ENCODE measurements at regions not wholly inside any gene's neighbourhood (a gene's known extent, or its start where the extent isn't known, plus 50 kb on each side); places are given as distances from the start of the nearest gene placed in this dataset.

- Histone ChIP-seq H3K9me3 (ENCODE audit: insufficient read depth, low read length) (no peaks in the 10 kb centered on the region; the same call in 1 of the 2 replicates), H3K79me2 (ENCODE audit: low read length) (no peaks in the 10 kb centered on the region), H4K20me1 (ENCODE audit: insufficient read depth, low read length) (no peaks in the 10 kb centered on the region), H3K4me1 (ENCODE audit: low read length) (no peaks in the 10 kb centered on the region), H3K27ac (ENCODE audit: low read length) (no peak overlapping the region), H3K27me3 (ENCODE audit: low read depth, low read length) (peaks cover 56% of the 10 kb centered on the region), H3K4me2 (ENCODE audit: low read length) (no peak overlapping the region), H2AFZ (ENCODE audit: low read depth, low read length) (no peak overlapping the region), H3K36me3 (replicated peaks; ENCODE audit: low read depth, low read length) (no peaks in the 10 kb centered on the region), H3K9ac (ENCODE audit: low read length) (no peak overlapping the region), H3K4me3 (ENCODE audit: low read length) (no peak overlapping the region)
- TF ChIP-seq CTCF (IDR thresholded peaks at IDR 0.05; ENCODE audit: low read depth, low read length) (no peak), EZH2phosphoT487 (IDR thresholded peaks at IDR 0.05; ENCODE audit: low read depth) (no peak)
Measured at GRCh38 chr20:57884956-57885355, 175.1 kb upstream of the PMEPA1 start.

- Histone ChIP-seq H3K79me2 (ENCODE audit: low read length) (no peaks in the 10 kb centered on the region), H3K4me3 (ENCODE audit: low read length) (no peak overlapping the region), H2AFZ (ENCODE audit: low read depth, low read length) (no peak overlapping the region), H3K27ac (ENCODE audit: low read length) (no peak overlapping the region), H3K4me2 (ENCODE audit: low read length) (no peak overlapping the region), H3K9me3 (ENCODE audit: insufficient read depth, low read length) (no peaks in the 10 kb centered on the region; the same call in 1 of the 2 replicates), H3K36me3 (replicated peaks; ENCODE audit: low read depth, low read length) (no peaks in the 10 kb centered on the region), H3K9ac (ENCODE audit: low read length) (no peak overlapping the region), H3K27me3 (ENCODE audit: low read depth, low read length) (peaks cover 67% of the 10 kb centered on the region), H3K4me1 (ENCODE audit: low read length) (no peaks in the 10 kb centered on the region), H4K20me1 (ENCODE audit: insufficient read depth, low read length) (no peaks in the 10 kb centered on the region)
- TF ChIP-seq CTCF (IDR thresholded peaks at IDR 0.05; ENCODE audit: low read depth, low read length) (no peak), EZH2phosphoT487 (IDR thresholded peaks at IDR 0.05; ENCODE audit: low read depth) (no peak)
Measured at GRCh38 chr20:57883761-57884160, 173.9 kb upstream of the PMEPA1 start.

GRCh38 chr20:57883224-57883623, 173.4 kb upstream of the PMEPA1 start:
- TF ChIP-seq EZH2phosphoT487 (IDR thresholded peaks at IDR 0.05; ENCODE audit: low read depth) (no peak), CTCF (IDR thresholded peaks at IDR 0.05; ENCODE audit: low read depth, low read length) (no peak)
- H3K27me3 ChIP-seq (ENCODE audit: low read depth, low read length) = peaks cover 67% of the 10 kb centered on the region

GRCh38 chr20:57882451-57883161, 172.8 kb upstream of the PMEPA1 start:
- Histone ChIP-seq H3K4me2 (ENCODE audit: low read length) (no peak overlapping the region), H3K27ac (ENCODE audit: low read length) (no peak overlapping the region), H3K4me1 (ENCODE audit: low read length) (no peaks in the 10 kb centered on the region)

More at GRCh38 chr20:57883224-57883623, 173.4 kb upstream of the PMEPA1 start:
- H3K79me2 ChIP-seq (ENCODE audit: low read length) = no peaks in the 10 kb centered on the region
- no peak overlapping the region for H3K4me2 ChIP-seq (ENCODE audit: low read length)
- no peak overlapping the region for H3K4me3 ChIP-seq (ENCODE audit: low read length)
- H2AFZ ChIP-seq (ENCODE audit: low read depth, low read length) = no peak overlapping the region
- no peaks in the 10 kb centered on the region for H3K4me1 ChIP-seq (ENCODE audit: low read length)
- H3K27ac ChIP-seq (ENCODE audit: low read length) = no peak overlapping the region
- no peaks in the 10 kb centered on the region for H4K20me1 ChIP-seq (ENCODE audit: insufficient read depth, low read length)
- H3K9me3 ChIP-seq (ENCODE audit: insufficient read depth, low read length) = no peaks in the 10 kb centered on the region; the same call in 1 of the 2 replicates
- no peak overlapping the region for H3K9ac ChIP-seq (ENCODE audit: low read length)
- H3K36me3 ChIP-seq (replicated peaks; ENCODE audit: low read depth, low read length) = no peaks in the 10 kb centered on the region

More at GRCh38 chr20:57882451-57883161, 172.8 kb upstream of the PMEPA1 start:
- Histone ChIP-seq H2AFZ (ENCODE audit: low read depth, low read length) (no peak overlapping the region), H3K79me2 (ENCODE audit: low read length) (no peaks in the 10 kb centered on the region), H3K9ac (ENCODE audit: low read length) (no peak overlapping the region), H3K27me3 (ENCODE audit: low read depth, low read length) (peaks cover 69% of the 10 kb centered on the region), H4K20me1 (ENCODE audit: insufficient read depth, low read length) (no peaks in the 10 kb centered on the region), H3K9me3 (ENCODE audit: insufficient read depth, low read length) (no peaks in the 10 kb centered on the region; the same call in 1 of the 2 replicates), H3K4me3 (ENCODE audit: low read length) (no peak overlapping the region), H3K36me3 (replicated peaks; ENCODE audit: low read depth, low read length) (no peaks in the 10 kb centered on the region)
- no peak for TF ChIP-seq EZH2phosphoT487 (IDR thresholded peaks at IDR 0.05; ENCODE audit: low read depth)
- no peak for TF ChIP-seq CTCF (IDR thresholded peaks at IDR 0.05; ENCODE audit: low read depth, low read length)
